ENCODE measurements at regions not wholly inside any gene's neighbourhood (a gene's known extent, or its start where the extent isn't known, plus 50 kb on each side); places are given as distances from the start of the nearest gene placed in this dataset.

GRCh38 chr14:26963711-26964110, 365.9 kb upstream of the NOVA1 start:
- TF ChIP-seq CTCF (IDR thresholded peaks at IDR 0.05; ENCODE audit: low read depth, low read length, poor library complexity, severe bottlenecking) (no peak), EZH2phosphoT487 (IDR thresholded peaks at IDR 0.05; ENCODE audit: borderline replicate concordance, low read length) (no peak)
- Histone ChIP-seq H3K4me1 (ENCODE audit: control insufficient read depth, low read length) (no peaks in the 10 kb centered on the region), H4K20me1 (ENCODE audit: control insufficient read depth, insufficient read depth, low read depth, low read length) (no peaks in the 10 kb centered on the region), H3K27me3 (ENCODE audit: control insufficient read depth, low read length) (no peaks in the 10 kb centered on the region), H3K9me3 (ENCODE audit: control insufficient read depth, insufficient read depth, low read length) (no peaks in the 10 kb centered on the region; the same call in 1 of the 2 replicates), H3K4me3 (ENCODE audit: low read length) (no peak overlapping the region), H3K4me2 (ENCODE audit: low read length) (no peak overlapping the region), H3F3A (ENCODE audit: control insufficient read depth, insufficient read depth) (no peaks in the 10 kb centered on the region), H3K79me2 (ENCODE audit: control insufficient read depth, low read length) (no peaks in the 10 kb centered on the region), H3K27ac (ENCODE audit: low read depth, low read length) (no peak overlapping the region), H3K9me2 (replicated peaks; ENCODE audit: control insufficient read depth, low read length) (no peaks in the 10 kb centered on the region), H3K36me3 (ENCODE audit: control insufficient read depth, low read length) (no peaks in the 10 kb centered on the region)

GRCh38 chr14:26965490-26965889, 367.7 kb upstream of the NOVA1 start:
- no peaks in the 10 kb centered on the region for H3K9me3 ChIP-seq (ENCODE audit: control insufficient read depth, insufficient read depth, low read length)
- H3K4me2 ChIP-seq (ENCODE audit: low read length): no peak overlapping the region
- no peaks in the 10 kb centered on the region for H3K4me1 ChIP-seq (ENCODE audit: control insufficient read depth, low read length)
- H3K27ac ChIP-seq (ENCODE audit: low read depth, low read length): no peak overlapping the region
- H3F3A ChIP-seq (ENCODE audit: control insufficient read depth, insufficient read depth): no peaks in the 10 kb centered on the region
- H3K9me2 ChIP-seq (replicated peaks; ENCODE audit: control insufficient read depth, low read length): no peaks in the 10 kb centered on the region
- H3K27me3 ChIP-seq (ENCODE audit: control insufficient read depth, low read length): no peaks in the 10 kb centered on the region
- TF ChIP-seq CTCF (IDR thresholded peaks at IDR 0.05; ENCODE audit: low read depth, low read length, poor library complexity, severe bottlenecking) (no peak), EZH2phosphoT487 (IDR thresholded peaks at IDR 0.05; ENCODE audit: borderline replicate concordance, low read length) (no peak)
- no peaks in the 10 kb centered on the region for H3K36me3 ChIP-seq (ENCODE audit: control insufficient read depth, low read length)
- H4K20me1 ChIP-seq (ENCODE audit: control insufficient read depth, insufficient read depth, low read depth, low read length): no peaks in the 10 kb centered on the region
- no peaks in the 10 kb centered on the region for H3K79me2 ChIP-seq (ENCODE audit: control insufficient read depth, low read length)
- H3K4me3 ChIP-seq (ENCODE audit: low read length): no peak overlapping the region

DNA sequence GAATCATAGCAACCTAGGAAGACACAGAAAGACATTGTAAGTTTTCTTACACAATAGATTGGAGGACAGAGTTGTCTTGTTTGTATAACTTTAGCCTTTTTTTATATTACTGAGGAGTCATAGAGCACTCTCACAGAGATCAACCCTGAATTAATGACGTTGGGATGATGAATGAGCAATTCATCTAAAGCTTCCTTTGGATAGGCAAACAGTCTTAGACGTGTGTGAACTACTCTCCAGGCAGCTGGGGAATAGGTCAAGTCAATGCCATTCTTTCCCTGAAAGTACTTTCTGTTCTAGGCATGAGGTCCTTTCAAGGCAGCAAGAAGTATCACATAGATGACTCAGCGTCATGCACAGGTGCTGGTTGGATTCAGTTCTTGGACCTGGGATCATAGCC, 369.1 kb upstream of the NOVA1 start:
- H4K20me1 ChIP-seq (ENCODE audit: control insufficient read depth, insufficient read depth, low read depth, low read length): no peaks in the 10 kb centered on the region
- no peaks in the 10 kb centered on the region for H3K27me3 ChIP-seq (ENCODE audit: control insufficient read depth, low read length)
- H3F3A ChIP-seq (ENCODE audit: control insufficient read depth, insufficient read depth): no peaks in the 10 kb centered on the region
- no peaks in the 10 kb centered on the region for H3K79me2 ChIP-seq (ENCODE audit: control insufficient read depth, low read length)
- H3K9me3 ChIP-seq (ENCODE audit: control insufficient read depth, insufficient read depth, low read length): no peaks in the 10 kb centered on the region
- H3K4me2 ChIP-seq (ENCODE audit: low read length): no peak overlapping the region
- H3K4me1 ChIP-seq (ENCODE audit: control insufficient read depth, low read length): no peaks in the 10 kb centered on the region
- no peak for TF ChIP-seq EZH2phosphoT487 (IDR thresholded peaks at IDR 0.05; ENCODE audit: borderline replicate concordance, low read length)
- TF ChIP-seq CTCF (IDR thresholded peaks at IDR 0.05; ENCODE audit: low read depth, low read length, poor library complexity, severe bottlenecking): no peak
- no peak overlapping the region for H3K4me3 ChIP-seq (ENCODE audit: low read length)
- no peaks in the 10 kb centered on the region for H3K9me2 ChIP-seq (replicated peaks; ENCODE audit: control insufficient read depth, low read length)
- H3K36me3 ChIP-seq (ENCODE audit: control insufficient read depth, low read length): no peaks in the 10 kb centered on the region
- no peak overlapping the region for H3K27ac ChIP-seq (ENCODE audit: low read depth, low read length)

- H3K9me3 ChIP-seq (ENCODE audit: control insufficient read depth, insufficient read depth, low read length): no peaks in the 10 kb centered on the region
- TF ChIP-seq EZH2phosphoT487 (IDR thresholded peaks at IDR 0.05; ENCODE audit: borderline replicate concordance, low read length) (no peak), CTCF (IDR thresholded peaks at IDR 0.05; ENCODE audit: low read depth, low read length, poor library complexity, severe bottlenecking) (no peak)
- no peak overlapping the region for H3K27ac ChIP-seq (ENCODE audit: low read depth, low read length)
- no peak overlapping the region for H3K4me2 ChIP-seq (ENCODE audit: low read length)
- H3K9me2 ChIP-seq (replicated peaks; ENCODE audit: control insufficient read depth, low read length): no peaks in the 10 kb centered on the region
- H3K4me3 ChIP-seq (ENCODE audit: low read length): no peak overlapping the region
- no peaks in the 10 kb centered on the region for H4K20me1 ChIP-seq (ENCODE audit: control insufficient read depth, insufficient read depth, low read depth, low read length)
- no peaks in the 10 kb centered on the region for H3F3A ChIP-seq (ENCODE audit: control insufficient read depth, insufficient read depth)
- no peaks in the 10 kb centered on the region for H3K27me3 ChIP-seq (ENCODE audit: control insufficient read depth, low read length)
- H3K79me2 ChIP-seq (ENCODE audit: control insufficient read depth, low read length): no peaks in the 10 kb centered on the region
- no peaks in the 10 kb centered on the region for H3K4me1 ChIP-seq (ENCODE audit: control insufficient read depth, low read length)
- no peaks in the 10 kb centered on the region for H3K36me3 ChIP-seq (ENCODE audit: control insufficient read depth, low read length)
These were observed 377.1 kb upstream of the NOVA1 start for GRCh38 chr14:26974965-26975364.

Data from DOHH2 (cell line).